ENCODE measurements at regions not wholly inside any gene's neighbourhood (a gene's known extent, or its start where the extent isn't known, plus 50 kb on each side); places are given as distances from the start of the nearest gene placed in this dataset.

DNA sequence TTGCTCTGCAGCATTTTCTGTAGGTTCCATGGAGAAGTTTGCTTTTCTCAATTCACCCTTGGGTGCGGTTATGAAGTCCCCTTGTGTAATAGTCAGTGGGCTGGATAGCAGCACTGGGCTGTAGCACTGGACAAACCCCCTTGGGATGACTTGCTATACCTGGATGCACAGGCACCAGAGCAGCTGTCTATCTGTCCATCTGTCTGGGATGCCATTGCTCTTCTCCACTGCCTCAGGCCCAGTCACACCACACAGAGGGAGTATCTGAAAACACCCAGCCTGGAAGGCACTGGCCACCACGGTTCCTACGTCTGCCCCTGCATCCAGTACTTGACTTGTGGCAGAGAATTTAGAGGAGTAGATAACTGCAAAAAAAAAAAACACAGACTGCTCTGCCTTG is 254.5 kb downstream of the TFCP2L1 start:
- Histone ChIP-seq H3K36me3 (ENCODE audit: control insufficient read depth, insufficient read depth, low read length) (no peaks in the 10 kb centered on the region), H3K27me3 (ENCODE audit: control insufficient read depth, insufficient read depth, low read length) (peaks cover 12% of the 10 kb centered on the region), H3K4me3 (ENCODE audit: low read depth, low read length) (no peak overlapping the region)
- no peak for DNase-seq (ENCODE audit: low read depth)
- no peak for TF ChIP-seq CTCF (IDR thresholded peaks at IDR 0.05; ENCODE audit: insufficient read depth, low read length, poor library complexity, severe bottlenecking)

GRCh38 chr2:121031568-121032340 is 253.2 kb downstream of the TFCP2L1 start:
- no peak for DNase-seq (ENCODE audit: low read depth)
- Histone ChIP-seq H3K36me3 (ENCODE audit: control insufficient read depth, insufficient read depth, low read length) (no peaks in the 10 kb centered on the region), H3K27me3 (ENCODE audit: control insufficient read depth, insufficient read depth, low read length) (peaks cover 12% of the 10 kb centered on the region), H3K4me3 (ENCODE audit: low read depth, low read length) (no peak overlapping the region)
- no peak for TF ChIP-seq CTCF (IDR thresholded peaks at IDR 0.05; ENCODE audit: insufficient read depth, low read length, poor library complexity, severe bottlenecking)

DNA sequence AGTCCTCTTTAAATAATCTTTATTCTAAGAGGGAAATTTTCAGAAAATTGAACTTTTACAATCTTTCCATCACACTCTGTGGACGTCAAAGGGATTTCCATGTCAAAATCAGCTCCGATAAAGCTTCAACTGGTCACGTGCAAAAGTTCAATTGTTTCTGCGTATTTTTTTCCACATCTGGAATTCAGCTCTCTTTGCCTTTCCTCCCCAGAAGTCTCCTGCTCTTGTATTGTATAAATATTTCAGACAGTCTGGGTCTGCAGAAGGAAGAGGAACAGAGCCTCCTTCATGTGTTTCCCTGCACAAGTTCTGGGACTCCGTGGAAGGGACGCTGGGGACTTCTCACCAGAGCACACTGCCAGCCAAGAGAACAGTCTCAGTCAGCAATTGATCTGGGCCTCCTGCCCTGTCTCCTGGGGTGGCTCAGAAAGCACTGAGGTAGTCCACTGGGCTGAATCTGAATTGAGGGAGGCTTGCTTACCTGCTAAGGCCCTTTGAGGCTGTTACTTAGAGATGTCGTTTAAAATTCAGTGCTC is 251.5 kb downstream of the TFCP2L1 start:
- H3K4me3 ChIP-seq (ENCODE audit: low read depth, low read length): no peak overlapping the region
- no peaks in the 10 kb centered on the region for H3K36me3 ChIP-seq (ENCODE audit: control insufficient read depth, insufficient read depth, low read length)
- DNase-seq (ENCODE audit: low read depth): no peak
- no peak for TF ChIP-seq CTCF (IDR thresholded peaks at IDR 0.05; ENCODE audit: insufficient read depth, low read length, poor library complexity, severe bottlenecking)
- peaks cover 12% of the 10 kb centered on the region for H3K27me3 ChIP-seq (ENCODE audit: control insufficient read depth, insufficient read depth, low read length)

GRCh38 chr2:121034551-121034950 is 250.5 kb downstream of the TFCP2L1 start:
- Histone ChIP-seq H3K27me3 (ENCODE audit: control insufficient read depth, insufficient read depth, low read length) (peaks cover 12% of the 10 kb centered on the region), H3K4me3 (ENCODE audit: low read depth, low read length) (no peak overlapping the region), H3K36me3 (ENCODE audit: control insufficient read depth, insufficient read depth, low read length) (no peaks in the 10 kb centered on the region)
- TF ChIP-seq CTCF (IDR thresholded peaks at IDR 0.05; ENCODE audit: insufficient read depth, low read length, poor library complexity, severe bottlenecking): no peak
- DNase-seq (ENCODE audit: low read depth): no peak

GRCh38 chr2:121036226-121036692 is 248.7 kb downstream of the TFCP2L1 start:
- no peak for TF ChIP-seq CTCF (IDR thresholded peaks at IDR 0.05; ENCODE audit: insufficient read depth, low read length, poor library complexity, severe bottlenecking)
- Histone ChIP-seq H3K36me3 (ENCODE audit: control insufficient read depth, insufficient read depth, low read length) (no peaks in the 10 kb centered on the region), H3K4me3 (ENCODE audit: low read depth, low read length) (no peak overlapping the region), H3K27me3 (ENCODE audit: control insufficient read depth, insufficient read depth, low read length) (peaks cover 10% of the 10 kb centered on the region)
- no peak for DNase-seq (ENCODE audit: low read depth)

Data from kidney epithelial cell (primary cell).